22Rv1 (cell line): ENCODE measurements at regions not wholly inside any gene's neighbourhood (a gene's known extent, or its start where the extent isn't known, plus 50 kb on each side); places are given as distances from the start of the nearest gene placed in this dataset.

Experiments
- ZFX ChIP-seq: fragments of 450-650 bp; IDR thresholded peaks from 2 replicates; pipeline ENCODE4 v1.6.1; 2017; ENCODE audit warnings: antibody characterized with exemption, borderline replicate concordance
- TF ChIP-seq, protein P1 (sequence below): fragments of 450-650 bp; IDR thresholded peaks from 2 replicates; pipeline ENCODE4 v1.5.1; 2017; ENCODE audit warnings: mild to moderate bottlenecking

DNA sequence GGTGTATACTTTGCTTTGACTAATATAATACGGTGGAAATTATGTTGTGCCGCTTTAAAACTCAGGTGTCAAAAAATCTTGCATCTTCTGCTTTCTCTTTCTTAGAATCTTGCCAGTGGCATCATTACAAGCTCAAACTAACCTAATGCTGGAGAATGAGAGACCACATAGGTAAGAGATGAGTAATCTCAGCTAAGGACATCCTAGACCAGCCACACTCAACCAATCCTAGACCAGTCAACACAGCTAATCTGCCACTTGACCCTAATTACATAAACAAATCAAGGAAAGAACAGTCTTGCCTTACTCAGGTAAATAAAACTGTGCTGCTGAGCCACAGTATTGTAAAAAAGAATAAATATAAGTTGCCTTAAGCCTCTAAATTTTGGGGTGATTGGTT, 1323.9 kb upstream of the SPRY2 start:
- TF ChIP-seq, protein P1, sequence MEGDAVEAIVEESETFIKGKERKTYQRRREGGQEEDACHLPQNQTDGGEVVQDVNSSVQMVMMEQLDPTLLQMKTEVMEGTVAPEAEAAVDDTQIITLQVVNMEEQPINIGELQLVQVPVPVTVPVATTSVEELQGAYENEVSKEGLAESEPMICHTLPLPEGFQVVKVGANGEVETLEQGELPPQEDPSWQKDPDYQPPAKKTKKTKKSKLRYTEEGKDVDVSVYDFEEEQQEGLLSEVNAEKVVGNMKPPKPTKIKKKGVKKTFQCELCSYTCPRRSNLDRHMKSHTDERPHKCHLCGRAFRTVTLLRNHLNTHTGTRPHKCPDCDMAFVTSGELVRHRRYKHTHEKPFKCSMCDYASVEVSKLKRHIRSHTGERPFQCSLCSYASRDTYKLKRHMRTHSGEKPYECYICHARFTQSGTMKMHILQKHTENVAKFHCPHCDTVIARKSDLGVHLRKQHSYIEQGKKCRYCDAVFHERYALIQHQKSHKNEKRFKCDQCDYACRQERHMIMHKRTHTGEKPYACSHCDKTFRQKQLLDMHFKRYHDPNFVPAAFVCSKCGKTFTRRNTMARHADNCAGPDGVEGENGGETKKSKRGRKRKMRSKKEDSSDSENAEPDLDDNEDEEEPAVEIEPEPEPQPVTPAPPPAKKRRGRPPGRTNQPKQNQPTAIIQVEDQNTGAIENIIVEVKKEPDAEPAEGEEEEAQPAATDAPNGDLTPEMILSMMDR: no peak
- no peak for TF ChIP-seq ZFX
